ENCODE measurements at regions not wholly inside any gene's neighbourhood (a gene's known extent, or its start where the extent isn't known, plus 50 kb on each side); places are given as distances from the start of the nearest gene placed in this dataset.

DNA sequence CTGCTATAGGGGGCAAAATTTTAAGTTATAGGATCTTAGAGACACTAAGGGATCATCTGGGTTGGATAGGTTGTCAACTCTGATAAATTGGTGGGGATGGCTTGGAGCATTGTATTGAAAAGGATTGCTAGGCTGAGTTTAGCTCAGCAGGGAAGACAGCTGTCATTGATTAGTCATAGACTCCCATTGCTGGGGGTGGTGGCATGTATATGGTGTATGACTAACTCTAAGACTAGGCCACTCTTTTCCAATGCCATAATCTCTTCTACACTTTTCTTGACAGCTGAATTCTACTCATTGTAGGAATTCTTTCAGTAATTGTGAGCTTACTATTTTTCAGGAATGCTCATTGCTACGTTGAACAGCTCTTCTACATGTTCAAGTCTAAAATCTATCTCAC lies 81.3 kb upstream of the PELI1 start:
- 84 to 96% methylated on average over 1 of the region's 1 CpG for WGBS, 2 donors
- no peak for DNase-seq
- Histone ChIP-seq H3K9me3 (no peaks in the 10 kb centered on the region), H3K27me3 (no peaks in the 10 kb centered on the region), H3K4me3 (no peak overlapping the region), H3K27ac (no peak overlapping the region), H3K4me1 (peaks cover 24% of the 10 kb centered on the region), H3K36me3 (replicated peaks in 1 of 2; ENCODE audit: insufficient read depth in 1 of 2, low read depth in 2 of 2) (no peaks in the 10 kb centered on the region)
- TF ChIP-seq, protein P1, sequence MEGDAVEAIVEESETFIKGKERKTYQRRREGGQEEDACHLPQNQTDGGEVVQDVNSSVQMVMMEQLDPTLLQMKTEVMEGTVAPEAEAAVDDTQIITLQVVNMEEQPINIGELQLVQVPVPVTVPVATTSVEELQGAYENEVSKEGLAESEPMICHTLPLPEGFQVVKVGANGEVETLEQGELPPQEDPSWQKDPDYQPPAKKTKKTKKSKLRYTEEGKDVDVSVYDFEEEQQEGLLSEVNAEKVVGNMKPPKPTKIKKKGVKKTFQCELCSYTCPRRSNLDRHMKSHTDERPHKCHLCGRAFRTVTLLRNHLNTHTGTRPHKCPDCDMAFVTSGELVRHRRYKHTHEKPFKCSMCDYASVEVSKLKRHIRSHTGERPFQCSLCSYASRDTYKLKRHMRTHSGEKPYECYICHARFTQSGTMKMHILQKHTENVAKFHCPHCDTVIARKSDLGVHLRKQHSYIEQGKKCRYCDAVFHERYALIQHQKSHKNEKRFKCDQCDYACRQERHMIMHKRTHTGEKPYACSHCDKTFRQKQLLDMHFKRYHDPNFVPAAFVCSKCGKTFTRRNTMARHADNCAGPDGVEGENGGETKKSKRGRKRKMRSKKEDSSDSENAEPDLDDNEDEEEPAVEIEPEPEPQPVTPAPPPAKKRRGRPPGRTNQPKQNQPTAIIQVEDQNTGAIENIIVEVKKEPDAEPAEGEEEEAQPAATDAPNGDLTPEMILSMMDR (IDR thresholded peaks at IDR 0.05): no peak
- no peak for TF ChIP-seq POLR2A (IDR thresholded peaks at IDR 0.05)
- intact Hi-C loops (cut with DNase I): no loop called here
- no peak for ATAC-seq

DNA sequence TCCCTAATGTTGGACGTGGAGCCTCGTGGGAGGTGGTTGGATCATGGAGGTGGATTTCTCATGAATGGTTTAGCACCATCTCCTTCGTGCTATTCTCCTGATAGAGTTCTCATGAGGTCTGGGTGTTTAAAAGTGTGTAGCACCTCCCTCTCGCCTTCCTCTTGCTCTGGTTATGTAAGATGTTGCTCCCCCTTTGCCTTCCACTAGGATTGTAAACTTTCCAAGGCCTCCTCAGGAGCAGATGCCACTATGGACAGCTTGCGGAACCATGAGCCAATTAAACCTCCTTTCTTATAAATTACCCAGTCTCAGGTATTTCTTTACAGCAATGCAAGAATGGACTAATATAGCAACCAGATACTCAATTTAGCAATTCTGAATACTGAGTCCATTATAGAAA lies 82.4 kb upstream of the PELI1 start:
- no peak for DNase-seq
- H3K4me3 ChIP-seq: no peak overlapping the region
- H3K4me1 ChIP-seq: peaks cover 20% of the 10 kb centered on the region
- 84 to 88% methylated on average over 5 of the region's 5 CpGs for WGBS, 2 donors
- no peaks in the 10 kb centered on the region for H3K27me3 ChIP-seq
- intact Hi-C loops (cut with DNase I): no loop called here
- H3K27ac ChIP-seq: no peak overlapping the region
- ATAC-seq: no peak
- H3K9me3 ChIP-seq: no peaks in the 10 kb centered on the region
- H3K36me3 ChIP-seq (replicated peaks in 1 of 2; ENCODE audit: insufficient read depth in 1 of 2, low read depth in 2 of 2): no peaks in the 10 kb centered on the region
- TF ChIP-seq POLR2A (IDR thresholded peaks at IDR 0.05): no peak
- TF ChIP-seq, protein P1 (IDR thresholded peaks at IDR 0.05): no peak

DNA sequence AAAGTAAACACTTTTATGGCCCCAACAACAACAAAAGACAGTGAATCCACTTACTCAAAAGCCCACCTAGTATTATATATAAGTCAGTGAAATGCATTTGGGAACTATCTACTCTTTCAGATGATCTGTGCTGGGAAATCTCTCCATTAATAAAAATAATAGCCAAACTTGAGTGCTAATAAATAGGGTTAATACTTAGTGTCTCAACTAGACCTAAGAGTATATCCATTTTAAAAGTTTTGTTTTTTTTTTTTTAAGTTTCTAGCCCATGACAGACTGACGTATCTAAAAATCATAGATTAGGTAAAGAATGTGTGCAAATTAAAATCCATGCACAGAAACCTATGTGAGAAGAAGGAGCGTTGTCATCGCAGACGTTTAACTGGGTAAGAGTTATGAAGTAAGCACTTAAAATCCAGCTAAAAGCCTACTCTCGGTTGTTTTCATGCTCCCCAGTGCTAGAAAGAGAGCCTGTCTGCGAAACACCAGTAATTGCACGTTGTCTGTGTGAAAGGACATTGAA lies 83.4 kb upstream of the PELI1 start:
- 10 to 14% methylated on average over 7 of the region's 7 CpGs for WGBS, 2 donors
- H3K27me3 ChIP-seq: no peaks in the 10 kb centered on the region
- H3K36me3 ChIP-seq (replicated peaks in 1 of 2; ENCODE audit: insufficient read depth in 1 of 2, low read depth in 2 of 2): no peaks in the 10 kb centered on the region
- no peaks in the 10 kb centered on the region for H3K9me3 ChIP-seq
- H3K27ac ChIP-seq: peak overlapping the region in 2 of 4 donors; percentile 15 to 38
- H3K4me1 ChIP-seq: peaks cover 9% of the 10 kb centered on the region
- H3K4me3 ChIP-seq: peak overlapping the region in 1 of 2 donors; percentile 6
- TF ChIP-seq, protein P1 (IDR thresholded peaks at IDR 0.05): no peak
- TF ChIP-seq POLR2A (IDR thresholded peaks at IDR 0.05): no peak
- DNase-seq (no peak), ATAC-seq (no peak)
- intact Hi-C loops (cut with DNase I): no loop called here

DNA sequence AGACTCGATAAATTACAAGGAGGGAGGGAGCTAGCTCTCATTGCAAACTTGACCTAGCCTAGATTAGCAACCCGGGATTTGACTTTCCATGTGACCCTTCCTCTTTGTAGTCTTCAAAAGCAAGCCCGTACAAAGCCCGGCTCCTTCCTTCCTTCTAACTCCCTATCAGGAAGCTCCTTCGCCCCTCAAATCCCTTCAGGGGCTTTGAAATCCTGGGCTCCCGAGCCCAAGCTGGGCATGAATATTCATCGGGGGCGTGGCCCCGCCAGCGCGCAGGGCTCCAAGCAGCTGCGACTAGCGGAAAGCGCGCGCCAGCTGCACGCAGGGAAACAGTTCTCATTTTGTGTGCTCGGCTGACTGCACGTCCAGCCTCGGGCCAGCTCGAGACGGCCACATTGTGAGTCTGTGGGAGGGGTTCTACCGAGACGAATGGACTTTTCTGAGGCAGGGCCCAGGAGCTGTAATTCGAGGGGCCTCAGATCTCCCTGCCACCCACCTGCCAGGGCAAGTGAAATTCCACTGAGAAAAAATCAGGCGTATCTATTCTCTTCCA lies 84.0 kb upstream of the PELI1 start:
- TF ChIP-seq, protein P1 (IDR thresholded peaks at IDR 0.05): peak in 1 of 7 experiments; percentile 12
- peak in 2 of 3 donors; percentile 15 to 29 for TF ChIP-seq POLR2A (IDR thresholded peaks at IDR 0.05)
- ATAC-seq: peak; percentile 92
- peak overlapping the region in 3 of 4 donors; percentile 15 to 38 (median 17) for H3K27ac ChIP-seq

DNA sequence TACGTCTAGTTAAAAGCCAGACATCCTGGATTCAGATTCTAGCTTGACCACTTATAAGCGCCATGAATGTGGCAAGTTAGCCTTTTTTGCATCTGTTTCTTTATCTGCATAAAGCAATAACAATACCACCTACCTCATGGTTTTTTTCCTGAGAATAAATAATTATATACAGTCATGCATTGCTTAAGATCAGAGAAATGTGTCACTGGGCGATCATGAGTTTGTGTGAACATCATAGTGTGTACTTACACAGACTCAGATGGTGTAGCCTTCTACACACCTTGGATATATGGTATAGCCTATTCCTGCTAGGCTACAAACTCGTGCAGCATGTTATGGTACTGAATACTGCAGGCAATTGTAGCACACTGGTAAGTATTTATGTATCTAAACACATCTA lies 84.7 kb upstream of the PELI1 start:
- Histone ChIP-seq H3K36me3 (replicated peaks in 1 of 2; ENCODE audit: insufficient read depth in 1 of 2, low read depth in 2 of 2) (no peaks in the 10 kb centered on the region), H3K4me3 (no peak overlapping the region), H3K27ac (no peak overlapping the region), H3K27me3 (no peaks in the 10 kb centered on the region), H3K9me3 (no peaks in the 10 kb centered on the region), H3K4me1 (peaks cover 5% of the 10 kb centered on the region)
- ATAC-seq (no peak), DNase-seq (no peak)
- intact Hi-C loops (cut with DNase I): no loop called here
- WGBS, 2 donors: 79 to 83% methylated on average over 4 of the region's 4 CpGs
- no peak for TF ChIP-seq POLR2A (IDR thresholded peaks at IDR 0.05)
- TF ChIP-seq, protein P1 (IDR thresholded peaks at IDR 0.05): no peak

More for the DNA sequence above, 84.0 kb upstream of the PELI1 start:
- Histone ChIP-seq H3K27me3 (no peaks in the 10 kb centered on the region), H3K4me3 (peak overlapping the region in 1 of 2 donors; percentile 6), H3K4me1 (peaks cover 5% of the 10 kb centered on the region), H3K36me3 (replicated peaks in 1 of 2; ENCODE audit: insufficient read depth in 1 of 2, low read depth in 2 of 2) (no peaks in the 10 kb centered on the region), H3K9me3 (no peaks in the 10 kb centered on the region)
- WGBS, 2 donors: 2 to 3% methylated on average over 7 to 26 of the region's 26 CpGs
- DNase-seq: peak; percentile 69 to 85 (median 78)
- intact Hi-C loops (cut with DNase I): no loop called here
